ENCODE measurements at regions not wholly inside any gene's neighbourhood (a gene's known extent, or its start where the extent isn't known, plus 50 kb on each side); places are given as distances from the start of the nearest gene placed in this dataset.
A peak's percentile ranks its signal among the peaks of the same experiment; 100 is the strongest.

DNA sequence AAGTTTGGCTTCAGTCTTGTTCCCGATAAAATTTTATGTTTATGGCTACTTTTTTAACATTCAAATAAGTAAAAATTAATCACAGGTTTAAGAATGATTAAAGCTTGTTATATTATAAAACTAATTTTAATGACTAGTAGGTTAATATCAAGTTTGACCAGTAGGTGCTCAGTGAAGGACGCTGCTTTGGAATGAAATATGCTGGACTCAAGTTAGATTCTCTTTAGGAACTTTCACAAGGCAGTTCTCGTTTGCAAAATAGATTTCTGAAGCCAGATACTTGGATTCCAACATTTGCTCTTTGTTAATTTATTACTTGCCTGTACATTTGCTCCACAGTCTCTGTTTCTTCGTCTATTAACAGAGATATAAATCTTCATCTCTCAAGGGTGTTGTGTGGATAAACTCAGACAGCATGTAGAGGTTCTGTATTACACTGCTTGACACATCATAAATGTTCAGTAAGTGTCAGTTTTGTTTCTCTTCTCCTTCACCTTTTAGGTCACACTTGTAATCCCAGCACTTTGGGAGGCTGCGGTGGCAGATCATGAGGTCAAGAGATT, 432.8 kb upstream of the CHRM3 start:
- intact Hi-C loops (cut with DNase I), result no loop called here
- Histone ChIP-seq H3K4me3 (no peak overlapping the region), H3K27me3 (no peaks in the 10 kb centered on the region), H3K36me3 (no peaks in the 10 kb centered on the region), H3K27ac (no peak overlapping the region), H3K4me1 (no peaks in the 10 kb centered on the region), H3K9me3 (peaks cover 0 to 2% (median 0%) of the 10 kb centered on the region in 11 donors)
- no peak for DNase-seq
- no peak for ATAC-seq
- WGBS, 2 donors, result 77 to 84% methylated on average over 5 of the region's 5 CpGs
- TF ChIP-seq, protein P1, sequence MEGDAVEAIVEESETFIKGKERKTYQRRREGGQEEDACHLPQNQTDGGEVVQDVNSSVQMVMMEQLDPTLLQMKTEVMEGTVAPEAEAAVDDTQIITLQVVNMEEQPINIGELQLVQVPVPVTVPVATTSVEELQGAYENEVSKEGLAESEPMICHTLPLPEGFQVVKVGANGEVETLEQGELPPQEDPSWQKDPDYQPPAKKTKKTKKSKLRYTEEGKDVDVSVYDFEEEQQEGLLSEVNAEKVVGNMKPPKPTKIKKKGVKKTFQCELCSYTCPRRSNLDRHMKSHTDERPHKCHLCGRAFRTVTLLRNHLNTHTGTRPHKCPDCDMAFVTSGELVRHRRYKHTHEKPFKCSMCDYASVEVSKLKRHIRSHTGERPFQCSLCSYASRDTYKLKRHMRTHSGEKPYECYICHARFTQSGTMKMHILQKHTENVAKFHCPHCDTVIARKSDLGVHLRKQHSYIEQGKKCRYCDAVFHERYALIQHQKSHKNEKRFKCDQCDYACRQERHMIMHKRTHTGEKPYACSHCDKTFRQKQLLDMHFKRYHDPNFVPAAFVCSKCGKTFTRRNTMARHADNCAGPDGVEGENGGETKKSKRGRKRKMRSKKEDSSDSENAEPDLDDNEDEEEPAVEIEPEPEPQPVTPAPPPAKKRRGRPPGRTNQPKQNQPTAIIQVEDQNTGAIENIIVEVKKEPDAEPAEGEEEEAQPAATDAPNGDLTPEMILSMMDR (IDR thresholded peaks at IDR 0.05), result no peak

DNA sequence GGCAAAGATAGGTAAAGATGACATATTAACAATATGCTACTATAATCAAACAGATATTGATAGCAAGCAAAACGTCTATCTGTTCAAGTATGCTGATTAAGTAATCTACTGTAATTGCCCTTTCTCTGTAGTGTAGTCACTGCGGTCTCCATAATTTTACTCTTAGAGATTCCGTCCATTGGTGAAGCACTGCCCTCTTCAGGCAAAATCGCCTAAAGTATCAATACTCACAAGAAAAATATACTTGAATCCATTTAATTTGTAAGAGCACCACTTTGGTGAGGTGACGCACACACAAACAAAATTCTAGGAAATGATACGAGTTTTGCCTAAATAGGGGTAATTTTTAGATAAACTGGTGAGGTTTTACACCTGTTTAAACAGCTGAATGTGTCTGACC, 434.6 kb upstream of the CHRM3 start:
- H3K4me1 ChIP-seq, result no peaks in the 10 kb centered on the region
- 32 to 36% methylated on average over 6 of the region's 6 CpGs for WGBS, 2 donors
- H3K27me3 ChIP-seq, result no peaks in the 10 kb centered on the region
- H3K4me3 ChIP-seq, result no peak overlapping the region
- no peak overlapping the region for H3K27ac ChIP-seq
- H3K9me3 ChIP-seq, result no peaks in the 10 kb centered on the region
- no peak for DNase-seq
- no peak for ATAC-seq
- H3K36me3 ChIP-seq, result no peaks in the 10 kb centered on the region
- TF ChIP-seq, protein P1 (IDR thresholded peaks at IDR 0.05), result peak in 6 of 9 donors; percentile 9 to 39 (median 18)
- intact Hi-C loops (cut with DNase I), result no loop called here

DNA sequence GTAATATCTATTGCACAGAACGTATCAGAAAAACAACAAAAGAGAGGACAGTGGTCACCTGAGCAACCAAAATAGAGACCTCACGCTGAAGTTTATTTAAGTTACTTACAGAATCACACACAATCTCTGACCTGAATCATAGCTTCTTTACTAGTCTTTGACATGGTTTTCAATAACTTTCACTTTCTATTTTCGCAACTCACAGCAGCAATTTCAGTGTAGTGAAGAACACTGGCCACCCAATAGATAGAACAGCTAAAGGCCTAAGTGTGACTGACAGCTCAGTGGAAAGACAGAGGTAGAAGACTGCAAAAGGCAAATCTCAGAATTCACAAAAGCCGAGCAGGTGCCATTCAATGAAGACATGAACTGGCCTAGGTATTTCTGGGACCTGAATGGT, 435.6 kb upstream of the CHRM3 start:
- Histone ChIP-seq H3K27me3 (no peaks in the 10 kb centered on the region), H3K27ac (no peak overlapping the region), H3K4me1 (no peaks in the 10 kb centered on the region), H3K4me3 (no peak overlapping the region), H3K36me3 (no peaks in the 10 kb centered on the region), H3K9me3 (no peaks in the 10 kb centered on the region)
- WGBS, 2 donors, result 57 to 68% methylated on average over 4 of the region's 4 CpGs
- TF ChIP-seq, protein P1 (IDR thresholded peaks at IDR 0.05), result no peak
- no peak for DNase-seq
- ATAC-seq, result no peak
- intact Hi-C loops (cut with DNase I), result no loop called here

DNA sequence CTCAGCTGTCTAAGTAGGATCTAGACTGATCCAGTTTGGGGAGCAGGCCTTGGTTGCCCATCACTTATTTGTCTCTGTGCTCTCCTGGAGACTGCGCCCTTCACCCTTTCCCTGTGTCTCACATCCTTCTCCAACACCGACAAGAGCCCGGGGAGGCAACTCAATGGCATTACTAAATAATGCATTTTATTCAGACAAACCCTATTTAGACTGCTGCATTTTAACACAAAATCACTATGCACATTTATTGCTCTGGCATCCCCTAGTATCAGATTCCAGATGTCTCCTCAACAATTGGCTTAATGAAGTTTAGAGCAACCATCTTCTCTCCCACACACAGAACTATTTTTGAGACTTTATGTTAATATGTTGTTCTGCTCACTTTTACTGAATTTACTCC, 436.4 kb upstream of the CHRM3 start:
- 95 to 99% methylated on average over 3 of the region's 3 CpGs for WGBS, 2 donors
- TF ChIP-seq, protein P1 (IDR thresholded peaks at IDR 0.05), result no peak
- intact Hi-C loops (cut with DNase I), result no loop called here
- no peaks in the 10 kb centered on the region for H3K4me1 ChIP-seq
- H3K9me3 ChIP-seq, result no peaks in the 10 kb centered on the region
- H3K36me3 ChIP-seq, result no peaks in the 10 kb centered on the region
- ATAC-seq (no peak), DNase-seq (no peak)
- no peak overlapping the region for H3K4me3 ChIP-seq
- no peaks in the 10 kb centered on the region for H3K27me3 ChIP-seq
- no peak overlapping the region for H3K27ac ChIP-seq

All from heart right ventricle (tissue), 16 donors.